T-cell (primary cell): ENCODE measurements at regions not wholly inside any gene's neighbourhood (a gene's known extent, or its start where the extent isn't known, plus 50 kb on each side); places are given as distances from the start of the nearest gene placed in this dataset.

Experiments
- ATAC-seq, 4 experiments: fragments of 200-7000 bp in 3 of 4; fragments of 150-1000 bp in 1 of 4; cut with Tn5 transposase; replicated peaks in 1 of 4; 1 replicate in 3 of 4; 2 replicates in 1 of 4; pipeline ENCODE4 v1.10.0; 2021; ENCODE audit warnings: moderate library complexity in 3 of 4, mild to moderate bottlenecking in 2 of 4, moderate number of reproducible peaks in 1 of 4
- CTCF ChIA-PET, 2 donors: fragments of 300-600 bp; sonication (Branson Sonifier 250); formaldehyde crosslinking; loops; one replicate each; lab custom pipeline; 2022; ENCODE audit warnings: antibody characterized with exemption in 2 of 2; lab: Charles Lee
- POLR2A ChIA-PET, 2 donors: fragments of 300-600 bp; sonication (Branson Sonifier 250); formaldehyde crosslinking; loops; one replicate each; lab custom pipeline; 2022; ENCODE audit warnings: antibody characterized with exemption in 2 of 2; lab: Charles Lee
- DNase-seq, 35 experiments: peaks; one replicate each; pipeline versions ENCODE4 v3.0.0 to v3.0.0-alpha.2; 2013 to 2023
- H3K27ac ChIP-seq: one replicate; pipeline ENCODE4 v1.5.1; 2013; ENCODE audit warnings: low read length
- H3K27me3 ChIP-seq, 2 experiments: replicated peaks in 1 of 2; 1 replicate in 1 of 2; 2 replicates in 1 of 2; pipeline versions ENCODE4 v1.6.1 to v1.7.0; 2013; ENCODE audit warnings: low read length in 1 of 2, mixed read lengths in 1 of 2; ENCODE audit not compliant: control insufficient read depth in 2 of 2, insufficient read depth in 2 of 2; ENCODE audit errors: extremely low read depth in 1 of 2
- H3K36me3 ChIP-seq, 2 donors: 1 replicate in 1 of 2; 2 replicates in 1 of 2; pipeline versions ENCODE4 v1.6.1 to v1.7.0; 2013; ENCODE audit warnings: low read length in 1 of 2; ENCODE audit not compliant: control insufficient read depth in 2 of 2, insufficient read depth in 1 of 2; ENCODE audit errors: extremely low read depth in 1 of 2
- H3K4me1 ChIP-seq, 2 experiments: 1 replicate in 1 of 2; 2 replicates in 1 of 2; pipeline versions ENCODE4 v1.6.1 to v1.7.0; 2013; ENCODE audit warnings: low read length in 2 of 2, mixed read lengths in 1 of 2; ENCODE audit not compliant: insufficient read depth in 2 of 2, control insufficient read depth in 1 of 2; ENCODE audit errors: extremely low read depth in 1 of 2
- H3K4me3 ChIP-seq, 2 donors: 1 replicate in 1 of 2; 2 replicates in 1 of 2; pipeline versions ENCODE4 v1.5.1 to v1.7.0; 2013; ENCODE audit warnings: mild to moderate bottlenecking in 2 of 2, low read length in 1 of 2, moderate library complexity in 1 of 2; ENCODE audit not compliant: control insufficient read depth in 1 of 2; ENCODE audit errors: extremely low read depth in 1 of 2
- H3K9me3 ChIP-seq: 2 replicates; pipeline ENCODE4 v1.7.0; 2013
- H3K27ac Mint-ChIP-seq, 2 donors: one replicate each; pipeline ENCODE4 v1.8.0; 2020 to 2021; ENCODE audit warnings: mild to moderate bottlenecking in 2 of 2, mixed read lengths in 2 of 2
- H3K27me3 Mint-ChIP-seq, 2 donors: one replicate each; pipeline ENCODE4 v1.8.0; 2021 to 2022; ENCODE audit warnings: mixed read lengths in 2 of 2
- H3K36me3 Mint-ChIP-seq: one replicate; pipeline ENCODE4 v1.8.0; 2021; ENCODE audit warnings: mixed read lengths
- H3K4me1 Mint-ChIP-seq, 3 donors: one replicate each; pipeline ENCODE4 v1.8.0; 2020 to 2022; ENCODE audit warnings: mixed read lengths in 3 of 3, mild to moderate bottlenecking in 1 of 3
- H3K4me3 Mint-ChIP-seq, 3 donors: one replicate each; pipeline ENCODE4 v1.8.0; 2020 to 2022; ENCODE audit warnings: mild to moderate bottlenecking in 3 of 3, mixed read lengths in 3 of 3, moderate library complexity in 3 of 3
- H3K9me3 Mint-ChIP-seq, 3 donors: one replicate each; pipeline ENCODE4 v1.8.0; 2020 to 2022; ENCODE audit warnings: mixed read lengths in 3 of 3
- WGBS: methylation state at CpG from one replicate; pipeline ENCODE4 v1.1.5; 2013; ENCODE audit warnings: missing lambda C conversion rate; ENCODE audit not compliant: insufficient coverage; 5-methylcytosine and 5-hydroxymethylcytosine counted together

GRCh38 chr18:1253827-1254226, 349.2 kb downstream of the ADCYAP1 start:
- Histone ChIP-seq H3K9me3 (no peaks in the 10 kb centered on the region), H3K27me3 (no peaks in the 10 kb centered on the region), H3K27ac (no peak overlapping the region), H3K4me3 (no peak overlapping the region), H3K4me1 (no peaks in the 10 kb centered on the region), H3K36me3 (no peaks in the 10 kb centered on the region)
- H3K27ac Mint-ChIP-seq: no peak overlapping the region
- no peaks in the 10 kb centered on the region for H3K36me3 Mint-ChIP-seq
- no peaks in the 10 kb centered on the region for H3K4me1 Mint-ChIP-seq
- DNase-seq: no peak
- no CpG with 5 or more reads among the region's 3 CpGs for WGBS
- CTCF ChIA-PET: no interaction called here
- POLR2A ChIA-PET: no interaction called here
- H3K27me3 Mint-ChIP-seq: no peaks in the 10 kb centered on the region
- no peak for ATAC-seq
- no peak overlapping the region for H3K4me3 Mint-ChIP-seq
- H3K9me3 Mint-ChIP-seq: peaks cover 5 to 17% (median 10%) of the 10 kb centered on the region in 3 donors

DNA sequence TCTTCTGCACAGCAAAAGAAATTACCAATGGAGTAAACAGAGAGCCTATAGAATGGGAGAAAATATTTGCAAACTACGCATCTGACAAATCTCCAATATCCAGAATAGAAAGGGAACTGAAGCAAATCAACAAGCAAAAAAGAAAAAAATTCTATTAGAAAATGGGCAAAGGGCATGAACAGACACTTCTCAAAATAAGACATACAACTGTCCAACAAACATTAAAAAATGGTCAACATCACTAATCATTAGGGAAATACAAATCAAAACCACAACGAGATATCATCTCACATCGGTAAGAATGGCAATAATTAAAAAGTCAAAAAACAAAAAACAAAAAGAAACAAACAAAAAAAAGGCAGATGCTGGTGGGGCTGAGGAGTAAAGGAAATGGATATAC, 356.4 kb downstream of the ADCYAP1 start:
- Histone ChIP-seq H3K27ac (no peak overlapping the region), H3K36me3 (no peaks in the 10 kb centered on the region), H3K4me1 (no peaks in the 10 kb centered on the region), H3K9me3 (no peaks in the 10 kb centered on the region), H3K4me3 (no peak overlapping the region), H3K27me3 (no peaks in the 10 kb centered on the region)
- CTCF ChIA-PET: no interaction called here
- H3K36me3 Mint-ChIP-seq: no peaks in the 10 kb centered on the region
- no peaks in the 10 kb centered on the region for H3K4me1 Mint-ChIP-seq
- H3K9me3 Mint-ChIP-seq: peaks cover 14 to 28% (median 22%) of the 10 kb centered on the region in 3 donors
- POLR2A ChIA-PET: no interaction called here
- ATAC-seq: no peak
- no CpG with 5 or more reads among the region's 3 CpGs for WGBS
- no peak overlapping the region for H3K4me3 Mint-ChIP-seq
- H3K27ac Mint-ChIP-seq: no peak overlapping the region
- no peak for DNase-seq
- H3K27me3 Mint-ChIP-seq: no peaks in the 10 kb centered on the region

DNA sequence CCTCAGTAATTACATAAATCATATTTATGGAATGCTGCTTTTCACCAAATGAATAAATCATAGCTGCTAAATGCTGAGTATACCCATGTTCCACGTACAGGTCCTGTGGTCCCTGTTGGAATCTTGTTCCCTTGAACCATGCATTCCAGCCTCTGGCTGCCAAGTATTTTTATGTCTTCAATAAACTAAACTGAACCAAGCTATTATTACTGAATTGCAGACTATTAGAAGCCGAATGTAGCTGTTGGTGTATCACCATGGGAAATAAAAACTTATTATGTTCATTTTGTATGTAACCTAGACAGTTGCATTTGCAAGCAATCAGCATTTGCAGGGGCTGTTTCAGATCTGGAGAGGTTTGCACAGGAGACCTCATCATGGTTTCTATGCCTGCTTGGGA, 362.4 kb downstream of the ADCYAP1 start:
- Mint-ChIP-seq H3K27me3 (no peaks in the 10 kb centered on the region), H3K27ac (no peak overlapping the region), H3K4me1 (no peaks in the 10 kb centered on the region), H3K4me3 (no peak overlapping the region), H3K36me3 (no peaks in the 10 kb centered on the region), H3K9me3 (peaks cover 0 to 6% (median 6%) of the 10 kb centered on the region in 3 donors)
- Histone ChIP-seq H3K9me3 (no peaks in the 10 kb centered on the region), H3K4me3 (no peak overlapping the region), H3K27me3 (no peaks in the 10 kb centered on the region), H3K27ac (no peak overlapping the region), H3K4me1 (no peaks in the 10 kb centered on the region), H3K36me3 (no peaks in the 10 kb centered on the region)
- DNase-seq (no peak), ATAC-seq (no peak)
- ChIA-PET POLR2A (no interaction called here), CTCF (no interaction called here)
- 50% methylated on average over 1 of the region's 2 CpGs for WGBS

- H3K4me3 ChIP-seq: no peak overlapping the region
- Mint-ChIP-seq H3K36me3 (no peaks in the 10 kb centered on the region), H3K4me1 (no peaks in the 10 kb centered on the region)
Observed at GRCh38 chr18:1270081-1270480, 365.4 kb downstream of the ADCYAP1 start.

GRCh38 chr18:1273469-1273868, 368.8 kb downstream of the ADCYAP1 start:
- H3K4me1 ChIP-seq: no peaks in the 10 kb centered on the region
- H3K27ac ChIP-seq: no peak overlapping the region
- ChIA-PET CTCF (no interaction called here), POLR2A (no interaction called here)
- H3K9me3 Mint-ChIP-seq: peaks cover 0 to 6% (median 1%) of the 10 kb centered on the region in 3 donors
- H3K4me1 Mint-ChIP-seq: no peaks in the 10 kb centered on the region
- H3K4me3 Mint-ChIP-seq: no peak overlapping the region
- DNase-seq (no peak), ATAC-seq (no peak)
- no peak overlapping the region for H3K27ac Mint-ChIP-seq
- H3K4me3 ChIP-seq: no peak overlapping the region
- WGBS: 67% methylated on average over 1 of the region's 2 CpGs
- H3K27me3 ChIP-seq: no peaks in the 10 kb centered on the region
- no peaks in the 10 kb centered on the region for H3K36me3 ChIP-seq
- no peaks in the 10 kb centered on the region for H3K9me3 ChIP-seq
- H3K36me3 Mint-ChIP-seq: no peaks in the 10 kb centered on the region
- no peaks in the 10 kb centered on the region for H3K27me3 Mint-ChIP-seq

More at GRCh38 chr18:1270081-1270480, 365.4 kb downstream of the ADCYAP1 start:
- Mint-ChIP-seq H3K27ac (no peak overlapping the region), H3K4me3 (no peak overlapping the region), H3K9me3 (peaks cover 0 to 6% (median 1%) of the 10 kb centered on the region in 3 donors), H3K27me3 (no peaks in the 10 kb centered on the region)
- CTCF ChIA-PET: no interaction called here
- no peaks in the 10 kb centered on the region for H3K27me3 ChIP-seq
- ATAC-seq (no peak), DNase-seq (no peak)
- POLR2A ChIA-PET: no interaction called here
- no peak overlapping the region for H3K27ac ChIP-seq
- no peaks in the 10 kb centered on the region for H3K9me3 ChIP-seq
- WGBS: no CpG with 5 or more reads among the region's 2 CpGs
- H3K36me3 ChIP-seq: no peaks in the 10 kb centered on the region
- no peaks in the 10 kb centered on the region for H3K4me1 ChIP-seq

DNA sequence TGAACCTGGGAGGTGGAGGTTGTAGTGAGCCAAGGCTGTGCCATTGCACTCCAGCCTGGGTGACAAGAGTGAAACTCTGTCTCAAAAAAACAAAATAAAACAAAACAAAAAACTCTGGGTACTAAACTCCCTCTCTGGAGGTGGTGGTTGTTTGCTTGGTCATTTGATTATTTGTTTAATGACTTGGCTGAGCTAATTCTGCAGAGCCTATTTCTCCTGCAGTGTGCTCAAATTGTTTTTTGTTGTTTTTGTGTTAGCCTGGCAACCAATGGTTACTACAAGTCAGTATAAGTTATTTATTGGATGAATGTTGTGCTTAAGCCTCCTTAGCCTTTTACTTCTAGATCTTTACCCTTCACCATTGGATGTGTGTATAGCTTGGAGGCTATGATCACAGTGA, 387.5 kb downstream of the ADCYAP1 start:
- ATAC-seq (no peak), DNase-seq (no peak)
- no peaks in the 10 kb centered on the region for H3K4me1 Mint-ChIP-seq
- CTCF ChIA-PET: no interaction called here
- no peaks in the 10 kb centered on the region for H3K36me3 ChIP-seq
- no peaks in the 10 kb centered on the region for H3K27me3 Mint-ChIP-seq
- no peak overlapping the region for H3K4me3 Mint-ChIP-seq
- no peak overlapping the region for H3K27ac Mint-ChIP-seq
- H3K27me3 ChIP-seq: no peaks in the 10 kb centered on the region
- no peak overlapping the region for H3K4me3 ChIP-seq
- no peaks in the 10 kb centered on the region for H3K9me3 ChIP-seq
- peaks cover 2 to 15% (median 13%) of the 10 kb centered on the region in 3 donors for H3K9me3 Mint-ChIP-seq
- POLR2A ChIA-PET: no interaction called here
- H3K27ac ChIP-seq: no peak overlapping the region
- H3K4me1 ChIP-seq: no peaks in the 10 kb centered on the region
- no peaks in the 10 kb centered on the region for H3K36me3 Mint-ChIP-seq

- Histone ChIP-seq H3K27me3 (no peaks in the 10 kb centered on the region), H3K36me3 (no peaks in the 10 kb centered on the region), H3K4me1 (no peaks in the 10 kb centered on the region), H3K27ac (no peak overlapping the region), H3K9me3 (no peaks in the 10 kb centered on the region), H3K4me3 (no peak overlapping the region)
- POLR2A ChIA-PET: no interaction called here
- ATAC-seq (no peak), DNase-seq (no peak)
- Mint-ChIP-seq H3K9me3 (peaks cover 5 to 19% (median 15%) of the 10 kb centered on the region in 3 donors), H3K27ac (no peak overlapping the region), H3K36me3 (no peaks in the 10 kb centered on the region), H3K27me3 (no peaks in the 10 kb centered on the region), H3K4me1 (no peaks in the 10 kb centered on the region), H3K4me3 (no peak overlapping the region)
- WGBS: 66% methylated on average over 3 of the region's 4 CpGs
- CTCF ChIA-PET: no interaction called here
Observed at GRCh38 chr18:1294229-1294628, 389.6 kb downstream of the ADCYAP1 start.
